Fibroblast of lung (primary cell): ENCODE measurements at regions not wholly inside any gene's neighbourhood (a gene's known extent, or its start where the extent isn't known, plus 50 kb on each side); places are given as distances from the start of the nearest gene placed in this dataset.

ENCODE experiments used
- EZH2 ChIP-seq: IDR thresholded peaks from 2 replicates; pipeline ENCODE4 v1.5.1; 2012; ENCODE audit warnings: low read length, control low read depth, mild to moderate bottlenecking; ENCODE audit errors: missing control alignments
- TF ChIP-seq, protein P1 (sequence below), 2 donors: IDR thresholded peaks in 1 of 2; conservative IDR thresholded peaks in 1 of 2; 1 replicate in 1 of 2; 2 replicates in 1 of 2; pipeline ENCODE4 v1.5.1; 2011 to 2012; ENCODE audit warnings: low read length in 2 of 2, control low read depth in 1 of 2, inconsistent platforms in 1 of 2, low read depth in 1 of 2, mild to moderate bottlenecking in 1 of 2

GRCh38 chr13:106762708-106763107 lies 194.8 kb upstream of the ARGLU1 start:
- TF ChIP-seq, protein P1, sequence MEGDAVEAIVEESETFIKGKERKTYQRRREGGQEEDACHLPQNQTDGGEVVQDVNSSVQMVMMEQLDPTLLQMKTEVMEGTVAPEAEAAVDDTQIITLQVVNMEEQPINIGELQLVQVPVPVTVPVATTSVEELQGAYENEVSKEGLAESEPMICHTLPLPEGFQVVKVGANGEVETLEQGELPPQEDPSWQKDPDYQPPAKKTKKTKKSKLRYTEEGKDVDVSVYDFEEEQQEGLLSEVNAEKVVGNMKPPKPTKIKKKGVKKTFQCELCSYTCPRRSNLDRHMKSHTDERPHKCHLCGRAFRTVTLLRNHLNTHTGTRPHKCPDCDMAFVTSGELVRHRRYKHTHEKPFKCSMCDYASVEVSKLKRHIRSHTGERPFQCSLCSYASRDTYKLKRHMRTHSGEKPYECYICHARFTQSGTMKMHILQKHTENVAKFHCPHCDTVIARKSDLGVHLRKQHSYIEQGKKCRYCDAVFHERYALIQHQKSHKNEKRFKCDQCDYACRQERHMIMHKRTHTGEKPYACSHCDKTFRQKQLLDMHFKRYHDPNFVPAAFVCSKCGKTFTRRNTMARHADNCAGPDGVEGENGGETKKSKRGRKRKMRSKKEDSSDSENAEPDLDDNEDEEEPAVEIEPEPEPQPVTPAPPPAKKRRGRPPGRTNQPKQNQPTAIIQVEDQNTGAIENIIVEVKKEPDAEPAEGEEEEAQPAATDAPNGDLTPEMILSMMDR (conservative IDR thresholded peaks at IDR 0.05 in 1 of 2, IDR thresholded peaks at IDR 0.05 in 1 of 2; ENCODE audit: low read depth in 1 of 2, low read length in 2 of 2): no peak
- TF ChIP-seq EZH2: no peak
